Spleen (tissue), 7 donors: ENCODE measurements at regions not wholly inside any gene's neighbourhood (a gene's known extent, or its start where the extent isn't known, plus 50 kb on each side); places are given as distances from the start of the nearest gene placed in this dataset.

ENCODE experiments used
- CTCF ChIP-seq, 11 experiments: fragments of 200-600 bp in 7 of 11; fragments of 450-650 bp in 4 of 11; sonication (generic) in 4 of 11; IDR thresholded peaks in 8 of 11; conservative IDR thresholded peaks in 3 of 11; 1 replicate in 7 of 11; 2 replicates in 4 of 11; pipeline versions ENCODE4 v1.4.0 to v1.8.0; 2016 to 2021; ENCODE audit warnings: antibody characterized with exemption in 11 of 11, inconsistent platforms in 4 of 11, mild to moderate bottlenecking in 1 of 11
- POLR2A ChIP-seq, 3 donors: fragments of 450-650 bp; IDR thresholded peaks; one replicate each; pipeline ENCODE4 v1.5.1; 2017; ENCODE audit warnings: antibody characterized with exemption in 3 of 3, mild to moderate bottlenecking in 1 of 3
- POLR2AphosphoS5 ChIP-seq, 3 donors: sonication (generic); formaldehyde crosslinking; IDR thresholded peaks; one replicate each; pipeline ENCODE4 v1.5.1; 2017; ENCODE audit warnings: antibody characterized with exemption in 3 of 3
- donor health status: DM: no; HTN: no; CAD: no; lungs with moderate emphysema.
- donor health status: DM: no; HTN: no; CAD: no.
- donor health status: DM: no; HTN: no; CAD: no.

- TF ChIP-seq POLR2AphosphoS5 (IDR thresholded peaks at IDR 0.05) (no peak), POLR2A (IDR thresholded peaks at IDR 0.05) (no peak), CTCF (IDR thresholded peaks at IDR 0.05 in 8 of 11, conservative IDR thresholded peaks at IDR 0.05 in 3 of 11) (no peak)
Measured at GRCh38 chr16:85383836-85384832, 229.0 kb upstream of the GSE1 start.
